Adrenal gland (tissue), 5 donors: ENCODE measurements at regions not wholly inside any gene's neighbourhood (a gene's known extent, or its start where the extent isn't known, plus 50 kb on each side); places are given as distances from the start of the nearest gene placed in this dataset.

Experiments used
- CTCF ChIP-seq, 6 experiments: fragments of 450-650 bp in 4 of 6; fragments of 200-600 bp in 2 of 6; sonication (generic) in 1 of 6; IDR thresholded peaks; 1 replicate in 5 of 6; 2 replicates in 1 of 6; pipeline versions ENCODE4 v1.5.1 to v1.8.0; 2016 to 2021; ENCODE audit warnings: antibody characterized with exemption in 6 of 6, mild to moderate bottlenecking in 2 of 6, moderate library complexity in 1 of 6
- POLR2A ChIP-seq, 2 donors: fragments of 450-650 bp; IDR thresholded peaks; one replicate each; pipeline ENCODE4 v1.6.1; 2017; ENCODE audit warnings: antibody characterized with exemption in 2 of 2, mild to moderate bottlenecking in 2 of 2, moderate library complexity in 1 of 2
- donor health status: DM: no; HTN: no; CAD: no.

GRCh38 chr16:17585449-17586074, 114.8 kb upstream of the XYLT1 start:
- TF ChIP-seq CTCF (IDR thresholded peaks at IDR 0.05) (no peak), POLR2A (IDR thresholded peaks at IDR 0.05) (no peak)
